GM21367 (cell line): ENCODE measurements at regions not wholly inside any gene's neighbourhood (a gene's known extent, or its start where the extent isn't known, plus 50 kb on each side); places are given as distances from the start of the nearest gene placed in this dataset.
A peak's percentile ranks its signal among the peaks of the same experiment; 100 is the strongest.

ENCODE experiments used
- ATAC-seq: cut with Tn5 transposase; IDR thresholded peaks from one replicate; pipeline ENCODE4 v1.9.1; 2021; ENCODE audit not compliant: unreplicated experiment

- no peak for ATAC-seq
These were observed 107.8 kb downstream of the SIK1 start for GRCh38 chr21:43318841-43319781.

GRCh38 chr21:43318368-43318767 is 108.6 kb downstream of the SIK1 start:
- ATAC-seq, result no peak

- no peak for ATAC-seq
These were observed 109.0 kb downstream of the SIK1 start for GRCh38 chr21:43317959-43318358.

GRCh38 chr21:43317254-43317748 is 109.6 kb downstream of the SIK1 start:
- ATAC-seq, result no peak

- ATAC-seq, result no peak
These were observed 110.6 kb downstream of the SIK1 start for GRCh38 chr21:43316156-43316845.

GRCh38 chr21:43315244-43316137 is 111.4 kb downstream of the SIK1 start:
- ATAC-seq, result no peak

- ATAC-seq, result no peak
These were observed 113.0 kb downstream of the SIK1 start for GRCh38 chr21:43313939-43314405.

- no peak for ATAC-seq
These were observed 113.6 kb downstream of the SIK1 start for GRCh38 chr21:43313221-43313938.

- ATAC-seq, result no peak
These were observed 114.2 kb downstream of the SIK1 start for GRCh38 chr21:43312751-43313169.

- no peak for ATAC-seq
These were observed 114.9 kb downstream of the SIK1 start for GRCh38 chr21:43312011-43312410.

- ATAC-seq, result no peak
These were observed 115.6 kb downstream of the SIK1 start for GRCh38 chr21:43311301-43311817.

- ATAC-seq, result no peak
These were observed 118.1 kb downstream of the SIK1 start for GRCh38 chr21:43308815-43309283.

- no peak for ATAC-seq
These were observed 118.7 kb downstream of the SIK1 start for GRCh38 chr21:43308101-43308814.

GRCh38 chr21:43307677-43308070 is 119.3 kb downstream of the SIK1 start:
- ATAC-seq, result no peak

- ATAC-seq, result peak; percentile 57
These were observed 119.8 kb downstream of the SIK1 start for GRCh38 chr21:43306911-43307676.

- ATAC-seq, result no peak
These were observed 120.5 kb downstream of the SIK1 start for GRCh38 chr21:43306391-43306790.

GRCh38 chr21:43305811-43306311 is 121.1 kb downstream of the SIK1 start:
- ATAC-seq, result no peak

- ATAC-seq, result no peak
These were observed 121.6 kb downstream of the SIK1 start for GRCh38 chr21:43305336-43305665.
